GM19395 (cell line): ENCODE measurements at regions not wholly inside any gene's neighbourhood (a gene's known extent, or its start where the extent isn't known, plus 50 kb on each side); places are given as distances from the start of the nearest gene placed in this dataset.
"Not testable (repeated sequence)": the region's sequence is repeated elsewhere in the genome, so short reads cannot be mapped to it uniquely, and the experiment has no call there.

Experiments used
- ATAC-seq: cut with Tn5 transposase; IDR thresholded peaks from one replicate; pipeline ENCODE4 v1.9.1; 2021; ENCODE audit warnings: mild to moderate bottlenecking, moderate library complexity; ENCODE audit not compliant: unreplicated experiment

- not testable (repeated sequence) for ATAC-seq
These were observed 1615.5 kb upstream of the C9orf72 start for GRCh38 chr9:29188771-29189170.

DNA sequence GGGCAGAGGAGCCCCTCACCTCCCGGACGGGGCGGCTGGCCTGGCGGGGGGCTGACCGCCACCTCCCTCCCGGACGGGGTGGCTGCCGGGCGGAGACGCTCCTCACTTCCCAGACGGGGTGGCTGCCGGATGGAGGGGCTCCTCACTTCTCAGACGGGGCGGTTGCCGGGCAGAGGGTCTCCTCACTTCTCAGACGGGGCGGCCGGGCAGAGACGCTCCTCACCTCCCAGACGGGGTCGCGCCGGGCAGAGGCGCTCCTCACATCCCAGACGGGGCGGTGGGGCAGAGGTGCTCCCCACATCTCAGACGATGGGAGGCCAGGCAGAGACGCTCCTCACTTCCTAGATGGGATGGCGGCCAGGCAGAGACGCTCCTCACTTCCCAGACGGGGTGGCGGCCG lies 1615.9 kb upstream of the C9orf72 start:
- not testable (repeated sequence) for ATAC-seq

DNA sequence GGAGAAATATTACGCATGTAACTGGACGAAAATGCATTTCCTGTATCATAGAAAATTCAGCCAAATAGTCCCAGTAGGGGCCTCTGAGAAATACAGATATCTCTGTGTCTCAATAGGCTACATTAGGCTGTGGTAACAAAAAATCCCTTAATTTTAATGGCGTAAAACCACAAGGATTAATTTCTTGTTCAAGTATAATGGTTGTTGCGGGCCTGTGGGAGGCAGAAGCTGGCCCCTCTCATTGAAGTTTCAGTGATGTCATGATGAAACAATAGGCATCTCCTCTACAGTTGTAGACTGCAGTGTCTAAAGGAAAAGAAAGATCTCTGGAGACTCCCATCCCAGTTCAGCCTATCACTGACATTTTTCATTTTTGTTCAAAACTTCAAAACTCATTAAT lies 1625.6 kb upstream of the C9orf72 start:
- no peak for ATAC-seq

GRCh38 chr9:29199975-29200374 lies 1626.7 kb upstream of the C9orf72 start:
- no peak for ATAC-seq

DNA sequence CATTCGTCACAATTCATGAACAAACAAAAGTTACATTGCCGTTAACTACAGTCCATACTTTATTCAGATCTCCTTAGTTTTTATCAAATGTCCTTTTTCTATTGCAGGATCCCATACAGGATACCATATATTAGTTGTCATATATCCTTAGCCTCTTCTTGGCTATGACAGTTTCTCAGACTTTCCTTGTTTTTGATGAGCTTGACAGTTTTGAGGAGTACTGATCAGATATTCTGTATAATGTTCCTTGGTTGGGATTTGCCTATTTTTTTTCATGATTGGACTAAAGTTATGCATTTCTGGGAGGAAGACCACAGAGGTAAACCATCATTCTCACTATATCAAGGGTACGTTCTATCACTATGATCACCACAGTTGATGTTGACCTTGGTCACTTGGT lies 1627.4 kb upstream of the C9orf72 start:
- ATAC-seq, result no peak

GRCh38 chr9:29203244-29203930 lies 1630.1 kb upstream of the C9orf72 start:
- ATAC-seq, result no peak

- no peak for ATAC-seq
These were observed 1635.4 kb upstream of the C9orf72 start for GRCh38 chr9:29208670-29209069.

GRCh38 chr9:29209748-29210291 lies 1636.5 kb upstream of the C9orf72 start:
- no peak for ATAC-seq

DNA sequence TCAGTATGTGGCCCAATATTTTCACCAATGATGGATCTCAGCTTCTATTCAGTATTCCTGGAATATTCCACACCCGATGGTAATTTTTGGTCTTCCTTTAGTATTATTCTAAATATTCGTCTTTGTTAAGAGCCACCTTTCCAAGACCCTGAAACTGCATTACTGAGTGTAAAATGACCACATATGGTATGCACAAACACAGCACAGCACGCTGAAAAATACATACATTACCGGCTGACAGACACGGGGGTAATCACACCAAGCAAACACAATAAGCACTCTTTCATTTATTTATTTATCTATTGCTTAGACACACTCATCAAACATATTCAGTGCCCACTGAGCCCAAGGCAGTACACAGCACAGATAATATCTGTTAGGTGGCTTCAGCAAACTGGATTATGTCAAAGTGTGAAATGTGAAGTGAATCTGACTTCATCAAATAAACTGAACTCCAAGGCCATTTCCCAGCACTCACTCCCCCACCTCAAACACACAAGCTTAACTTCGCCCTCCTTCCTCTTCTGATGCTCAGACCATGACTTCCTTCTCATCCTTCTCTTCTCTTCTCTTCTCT lies 1637.8 kb upstream of the C9orf72 start:
- no peak for ATAC-seq

DNA sequence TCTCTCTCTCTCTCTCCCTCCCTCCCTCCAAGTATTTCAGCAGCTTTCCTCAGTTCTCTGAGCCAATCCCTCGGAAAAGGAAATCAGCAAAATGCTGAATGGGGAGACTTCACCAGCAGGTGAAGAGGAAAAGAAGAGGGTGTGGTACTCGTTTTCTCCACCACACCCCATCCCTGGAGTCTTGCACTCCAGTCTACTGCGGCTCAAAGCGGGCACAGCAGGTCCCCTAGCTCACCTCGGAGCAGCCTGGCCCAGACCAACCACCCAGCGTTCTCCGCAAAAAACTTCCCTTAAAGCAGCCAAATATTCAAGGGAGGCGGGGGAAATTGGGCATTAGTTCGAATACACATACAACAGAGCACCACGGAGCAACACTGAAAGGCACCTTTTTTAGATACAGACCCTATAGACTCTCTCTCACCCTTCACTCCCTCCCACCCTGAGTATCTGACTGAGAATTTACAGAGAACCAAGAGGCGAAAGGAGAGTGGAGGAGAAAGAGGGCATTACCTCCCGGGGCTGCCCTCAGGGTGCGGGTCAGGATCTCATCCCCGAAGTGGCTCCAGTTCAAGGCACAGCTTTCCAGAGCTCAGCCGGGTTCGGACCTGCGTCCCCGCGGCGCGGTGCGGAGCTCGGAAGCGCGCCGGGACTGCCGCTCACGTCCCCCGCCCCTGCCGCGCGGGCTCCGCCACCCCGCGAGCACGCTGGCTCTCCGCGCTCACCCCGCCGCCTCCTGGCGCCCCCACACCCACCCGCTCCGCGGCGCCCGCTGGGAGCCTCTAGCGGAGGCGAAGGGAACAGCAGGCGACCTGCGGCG lies 1638.5 kb upstream of the C9orf72 start:
- peak; percentile 86 for ATAC-seq

DNA sequence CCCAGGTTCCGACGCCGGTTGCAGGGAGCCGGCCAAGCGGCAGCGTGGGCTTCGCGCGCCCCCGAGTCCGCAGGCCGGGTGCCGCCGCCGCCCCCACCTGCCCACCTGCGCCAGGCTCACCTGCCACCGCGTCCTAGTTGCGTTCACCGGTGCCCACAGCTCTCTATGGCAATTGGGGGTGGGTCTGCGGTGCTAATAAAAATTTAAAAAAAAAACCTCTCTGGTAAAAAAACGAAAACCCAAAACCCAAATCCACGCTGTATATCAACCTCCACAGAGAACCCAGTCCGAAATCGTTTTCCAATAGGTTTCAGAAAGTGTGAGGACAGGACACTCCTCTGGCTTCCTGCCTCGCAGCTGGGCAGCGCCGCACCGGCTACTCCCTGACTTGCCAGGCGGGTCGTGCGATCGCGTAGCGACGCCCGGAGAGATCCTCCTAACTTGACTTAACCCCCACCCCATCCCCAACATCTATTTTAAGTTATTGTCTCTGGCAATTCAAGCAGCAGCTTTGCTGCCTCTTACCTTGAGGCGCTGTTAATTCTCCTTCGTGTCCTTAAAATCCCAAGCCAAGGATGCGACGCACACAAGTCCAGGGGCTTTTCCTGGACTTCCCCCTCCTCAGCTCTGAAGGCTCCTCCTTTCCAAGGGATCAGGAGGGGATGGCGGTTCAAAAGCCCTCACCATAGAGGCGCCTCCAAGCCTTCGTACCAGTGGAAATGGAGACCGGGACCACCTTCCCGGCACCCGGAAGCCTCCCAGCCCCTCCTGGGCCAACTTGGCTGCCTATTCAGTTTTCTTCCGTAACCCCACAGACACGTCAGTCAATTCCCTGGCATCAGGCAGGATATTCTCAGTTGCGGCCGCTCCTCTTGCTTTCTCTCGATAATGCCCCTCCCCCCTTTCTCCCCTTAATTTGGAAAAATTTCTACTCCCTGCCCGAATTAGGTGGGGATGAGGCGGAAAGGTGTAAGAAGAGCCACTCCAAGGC lies 1639.4 kb upstream of the C9orf72 start:
- peak; percentile 23 for ATAC-seq

DNA sequence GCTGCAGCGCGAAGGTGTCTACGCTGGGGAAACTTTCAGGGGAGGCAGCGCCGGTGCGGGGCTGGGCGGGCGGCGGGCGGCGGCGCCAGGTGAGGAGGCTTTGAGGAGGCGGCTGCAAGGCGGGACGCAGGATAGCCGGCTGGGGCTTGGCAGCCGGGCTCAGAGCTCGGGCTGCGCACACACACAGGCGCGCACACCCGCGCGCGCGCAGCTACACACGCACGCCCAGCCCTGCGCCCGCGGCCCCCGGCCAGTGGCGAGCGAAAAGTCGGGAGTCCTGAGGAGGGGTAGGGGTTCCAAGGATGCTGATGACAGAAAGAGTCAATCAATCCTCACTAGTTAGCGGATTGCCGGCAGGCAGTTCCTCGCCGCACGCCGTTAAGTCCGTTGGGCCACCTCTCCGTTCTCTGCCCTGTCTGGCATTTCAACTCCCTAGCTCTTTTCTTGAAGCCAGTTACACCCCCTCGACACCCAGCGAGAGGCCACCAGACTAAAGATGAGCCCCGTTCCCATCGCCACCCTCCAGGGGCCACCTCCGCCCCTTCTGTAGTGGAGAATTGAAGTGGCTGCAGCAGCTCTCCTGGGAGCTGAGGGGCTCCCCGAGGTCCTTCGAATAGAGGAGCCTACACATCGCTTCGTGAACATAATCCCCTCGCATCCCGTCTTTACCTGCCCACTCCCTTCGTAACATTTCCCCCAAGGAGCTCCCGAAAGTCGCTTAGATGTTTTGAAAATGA lies 1640.3 kb upstream of the C9orf72 start, which contains the start of gene LINGO2:
Gene LINGO2 (minus strand): TSS at position 185 of the 737 bp plus-strand sequence.
- no peak for ATAC-seq

DNA sequence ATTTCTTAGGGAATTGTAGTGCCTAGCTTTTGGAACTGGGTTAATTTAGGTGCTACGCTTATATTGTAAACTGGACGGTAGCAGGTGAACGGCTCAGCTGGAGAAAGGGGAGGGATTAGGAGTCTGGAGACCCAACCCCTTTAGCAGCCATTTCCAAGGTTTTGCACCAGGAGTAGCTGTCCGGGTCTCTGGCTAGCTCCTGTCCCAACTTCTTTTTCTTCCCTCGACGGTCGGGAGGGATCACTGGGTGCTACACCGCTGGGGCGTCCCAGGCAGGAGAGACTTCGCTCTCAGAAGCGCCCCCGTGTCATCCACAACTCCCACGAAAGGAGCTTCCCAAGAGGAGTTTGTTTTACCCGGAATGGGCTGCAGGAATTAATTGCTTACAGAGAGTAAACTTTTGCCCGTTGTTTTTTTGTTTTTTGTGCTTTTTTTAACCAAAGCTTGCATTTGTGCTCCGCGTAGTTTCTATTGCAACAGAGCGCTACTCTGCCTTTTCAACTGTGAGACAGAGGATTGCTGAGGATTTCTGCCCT lies 1640.9 kb upstream of the C9orf72 start:
- no peak for ATAC-seq

GRCh38 chr9:29214690-29215253 lies 1641.5 kb upstream of the C9orf72 start:
- no peak for ATAC-seq

DNA sequence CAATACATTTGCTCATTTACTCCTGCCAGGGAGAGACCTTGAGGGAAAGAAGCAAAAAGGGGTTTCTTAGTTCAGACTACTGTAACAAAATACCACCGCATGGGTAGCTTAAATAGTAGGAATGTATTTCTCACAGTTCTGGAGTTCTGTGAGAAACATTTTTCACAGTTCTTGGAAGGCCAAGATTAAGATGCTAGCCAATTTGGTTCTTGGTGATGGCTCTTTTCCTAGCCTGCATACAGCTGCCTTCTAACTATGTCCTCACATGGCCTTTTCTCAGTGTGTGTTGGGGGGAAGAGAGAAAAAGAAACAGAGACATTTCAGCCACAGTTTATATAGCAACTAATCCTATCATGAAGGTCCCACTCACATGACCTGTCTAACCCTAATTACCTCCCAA lies 1644.7 kb upstream of the C9orf72 start:
- no peak for ATAC-seq

- ATAC-seq, result no peak
These were observed 1647.4 kb upstream of the C9orf72 start for GRCh38 chr9:29220596-29221251.

GRCh38 chr9:29228558-29228957 lies 1655.3 kb upstream of the C9orf72 start:
- no peak for ATAC-seq

GRCh38 chr9:29230931-29231330 lies 1657.7 kb upstream of the C9orf72 start:
- ATAC-seq, result no peak

DNA sequence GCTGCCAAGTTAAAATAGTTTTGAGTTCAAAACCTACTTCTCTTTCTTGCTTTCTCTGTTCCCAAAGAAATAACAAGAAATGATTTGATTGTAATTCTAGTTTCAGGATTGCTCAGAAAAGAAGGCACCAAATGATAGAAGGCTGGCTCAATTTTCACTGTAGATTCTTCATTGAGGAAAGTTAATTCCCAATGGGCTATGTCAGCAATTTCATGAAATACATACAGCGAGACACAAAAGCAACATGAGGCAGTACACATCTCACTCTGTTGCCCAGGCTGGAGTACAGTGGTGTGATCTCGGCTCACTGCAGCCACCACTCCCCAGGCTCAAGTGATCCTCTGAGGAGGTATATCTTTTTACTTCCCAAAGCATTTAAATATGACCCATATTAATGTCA lies 1659.9 kb upstream of the C9orf72 start:
- no peak for ATAC-seq
